ENCODE measurements at regions not wholly inside any gene's neighbourhood (a gene's known extent, or its start where the extent isn't known, plus 50 kb on each side); places are given as distances from the start of the nearest gene placed in this dataset.
"Not testable (repeated sequence)": the region's sequence is repeated elsewhere in the genome, so short reads cannot be mapped to it uniquely, and the experiment has no call there.

- not testable (repeated sequence) for DNase-seq
Observed at GRCh38 chr16:22722551-22723541, 91.1 kb upstream of the HS3ST2 start.

GRCh38 chr16:22726868-22727267 is 87.1 kb upstream of the HS3ST2 start:
- DNase-seq: no peak

GRCh38 chr16:22727285-22728166 is 86.4 kb upstream of the HS3ST2 start:
- no peak for DNase-seq

GRCh38 chr16:22728167-22728836 is 85.7 kb upstream of the HS3ST2 start:
- DNase-seq: no peak

GRCh38 chr16:22732400-22732799 is 81.6 kb upstream of the HS3ST2 start:
- no peak for DNase-seq

GRCh38 chr16:22732959-22733358 is 81.0 kb upstream of the HS3ST2 start:
- DNase-seq: no peak

- no peak for DNase-seq
Observed at GRCh38 chr16:22734368-22734767, 79.6 kb upstream of the HS3ST2 start.

- DNase-seq: no peak
Observed at GRCh38 chr16:22736791-22737190, 77.2 kb upstream of the HS3ST2 start.

- no peak for DNase-seq
Observed at GRCh38 chr16:22739077-22739476, 74.9 kb upstream of the HS3ST2 start.

GRCh38 chr16:22743401-22743800 is 70.6 kb upstream of the HS3ST2 start:
- no peak for DNase-seq

- DNase-seq: no peak
Observed at GRCh38 chr16:22751104-22751667, 62.8 kb upstream of the HS3ST2 start.

GRCh38 chr16:22751685-22752084 is 62.3 kb upstream of the HS3ST2 start:
- DNase-seq: no peak

GRCh38 chr16:22753451-22753850 is 60.5 kb upstream of the HS3ST2 start:
- no peak for DNase-seq

- DNase-seq: no peak
Observed at GRCh38 chr16:22754577-22754976, 59.4 kb upstream of the HS3ST2 start.

GRCh38 chr16:22757202-22757601 is 56.8 kb upstream of the HS3ST2 start:
- no peak for DNase-seq

GRCh38 chr16:22762486-22762885 is 51.5 kb upstream of the HS3ST2 start:
- no peak for DNase-seq

GRCh38 chr16:22763437-22764080 is 50.4 kb upstream of the HS3ST2 start:
- DNase-seq: no peak
